MCF 10A (cell line): ENCODE measurements at regions not wholly inside any gene's neighbourhood (a gene's known extent, or its start where the extent isn't known, plus 50 kb on each side); places are given as distances from the start of the nearest gene placed in this dataset.

ENCODE experiments used
- BruUV-seq: library from RNA; stranded (reverse); fragments of 400-500 nt; replicated peaks from 2 replicates; lab custom pipeline; 2021; lab: Mats Ljungman, UMichigan
- CTCF ChIA-PET: fragments of 300-600 bp; sonication (Branson Sonifier 250); formaldehyde crosslinking; extraction: SDS; loops from one replicate; lab custom pipeline; 2021; ENCODE audit warnings: antibody characterized with exemption, inconsistent platforms; lab: Yijun Ruan, JAX
- POLR2A ChIA-PET: fragments of 300-600, 350-650 bp; sonication (Branson Sonifier 250); formaldehyde crosslinking; extraction: SDS; loops from one replicate; lab custom pipeline; 2020; ENCODE audit warnings: antibody characterized with exemption, inconsistent platforms; lab: Yijun Ruan, JAX
- DNase-seq: peaks from one replicate; pipeline ENCODE4 v3.0.0-alpha.2; 2018; ENCODE audit not compliant: unreplicated experiment
- H3K27ac Mint-ChIP-seq: one replicate; pipeline ENCODE4 v1.8.0; 2022; ENCODE audit warnings: mild to moderate bottlenecking, low read depth, mixed read lengths; ENCODE audit not compliant: unreplicated experiment
- H3K27me3 Mint-ChIP-seq: one replicate; pipeline ENCODE4 v1.8.0; 2022; ENCODE audit warnings: mixed read lengths; ENCODE audit not compliant: insufficient read depth, unreplicated experiment
- H3K36me3 Mint-ChIP-seq: one replicate; pipeline ENCODE4 v1.8.0; 2022; ENCODE audit warnings: mild to moderate bottlenecking, moderate library complexity, mixed read lengths; ENCODE audit not compliant: insufficient read depth, unreplicated experiment
- H3K4me1 Mint-ChIP-seq: one replicate; pipeline ENCODE4 v1.8.0; 2022; ENCODE audit warnings: mixed read lengths; ENCODE audit not compliant: insufficient read depth, unreplicated experiment
- H3K4me3 Mint-ChIP-seq: one replicate; pipeline ENCODE4 v1.8.0; 2022; ENCODE audit warnings: mild to moderate bottlenecking, moderate library complexity, mixed read lengths; ENCODE audit not compliant: unreplicated experiment
- H3K9me3 Mint-ChIP-seq: one replicate; pipeline ENCODE4 v1.8.0; 2022; ENCODE audit warnings: mixed read lengths; ENCODE audit not compliant: unreplicated experiment
- intact Hi-C: fragments of 100-400 bp; cut with micrococcal nuclease; formaldehyde crosslinking; loops from 2 replicates; pipeline ENCODE4 v1.14.1; 2022
- TF ChIP-seq, protein P1 (sequence below): fragments of 200-600 bp; IDR thresholded peaks from one replicate; pipeline ENCODE4 v1.8.0; 2022; ENCODE audit warnings: antibody characterized with exemption, mild to moderate bottlenecking; ENCODE audit not compliant: unreplicated experiment

- Mint-ChIP-seq H3K4me3 (no peak overlapping the region), H3K36me3 (no peaks in the 10 kb centered on the region), H3K9me3 (no peaks in the 10 kb centered on the region), H3K4me1 (no peaks in the 10 kb centered on the region), H3K27me3 (peaks cover 88% of the 10 kb centered on the region), H3K27ac (no peak overlapping the region)
- BruUV-seq = no TSS peak
- intact Hi-C loops = no loop called here
- CTCF ChIA-PET = interaction anchor here (0.6 kb wide), 1 partner anchor 24 kb away, joined by 3 read pairs; no protein-coding TSS in a partner anchor
- POLR2A ChIA-PET = no interaction called here
- DNase-seq = no peak
- TF ChIP-seq, protein P1, sequence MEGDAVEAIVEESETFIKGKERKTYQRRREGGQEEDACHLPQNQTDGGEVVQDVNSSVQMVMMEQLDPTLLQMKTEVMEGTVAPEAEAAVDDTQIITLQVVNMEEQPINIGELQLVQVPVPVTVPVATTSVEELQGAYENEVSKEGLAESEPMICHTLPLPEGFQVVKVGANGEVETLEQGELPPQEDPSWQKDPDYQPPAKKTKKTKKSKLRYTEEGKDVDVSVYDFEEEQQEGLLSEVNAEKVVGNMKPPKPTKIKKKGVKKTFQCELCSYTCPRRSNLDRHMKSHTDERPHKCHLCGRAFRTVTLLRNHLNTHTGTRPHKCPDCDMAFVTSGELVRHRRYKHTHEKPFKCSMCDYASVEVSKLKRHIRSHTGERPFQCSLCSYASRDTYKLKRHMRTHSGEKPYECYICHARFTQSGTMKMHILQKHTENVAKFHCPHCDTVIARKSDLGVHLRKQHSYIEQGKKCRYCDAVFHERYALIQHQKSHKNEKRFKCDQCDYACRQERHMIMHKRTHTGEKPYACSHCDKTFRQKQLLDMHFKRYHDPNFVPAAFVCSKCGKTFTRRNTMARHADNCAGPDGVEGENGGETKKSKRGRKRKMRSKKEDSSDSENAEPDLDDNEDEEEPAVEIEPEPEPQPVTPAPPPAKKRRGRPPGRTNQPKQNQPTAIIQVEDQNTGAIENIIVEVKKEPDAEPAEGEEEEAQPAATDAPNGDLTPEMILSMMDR = no peak
Measured at GRCh38 chr7:79951415-79951814, 183.2 kb upstream of the GNAI1 start.

GRCh38 chr7:79949778-79950177, 184.9 kb upstream of the GNAI1 start:
- Mint-ChIP-seq H3K4me1 (no peaks in the 10 kb centered on the region), H3K27me3 (peaks cover 87% of the 10 kb centered on the region), H3K9me3 (no peaks in the 10 kb centered on the region), H3K36me3 (no peaks in the 10 kb centered on the region), H3K27ac (no peak overlapping the region), H3K4me3 (no peak overlapping the region)
- no peak for DNase-seq
- TF ChIP-seq, protein P1 = no peak
- POLR2A ChIA-PET = no interaction called here
- no TSS peak for BruUV-seq
- CTCF ChIA-PET = no interaction called here
- intact Hi-C loops = no loop called here

DNA sequence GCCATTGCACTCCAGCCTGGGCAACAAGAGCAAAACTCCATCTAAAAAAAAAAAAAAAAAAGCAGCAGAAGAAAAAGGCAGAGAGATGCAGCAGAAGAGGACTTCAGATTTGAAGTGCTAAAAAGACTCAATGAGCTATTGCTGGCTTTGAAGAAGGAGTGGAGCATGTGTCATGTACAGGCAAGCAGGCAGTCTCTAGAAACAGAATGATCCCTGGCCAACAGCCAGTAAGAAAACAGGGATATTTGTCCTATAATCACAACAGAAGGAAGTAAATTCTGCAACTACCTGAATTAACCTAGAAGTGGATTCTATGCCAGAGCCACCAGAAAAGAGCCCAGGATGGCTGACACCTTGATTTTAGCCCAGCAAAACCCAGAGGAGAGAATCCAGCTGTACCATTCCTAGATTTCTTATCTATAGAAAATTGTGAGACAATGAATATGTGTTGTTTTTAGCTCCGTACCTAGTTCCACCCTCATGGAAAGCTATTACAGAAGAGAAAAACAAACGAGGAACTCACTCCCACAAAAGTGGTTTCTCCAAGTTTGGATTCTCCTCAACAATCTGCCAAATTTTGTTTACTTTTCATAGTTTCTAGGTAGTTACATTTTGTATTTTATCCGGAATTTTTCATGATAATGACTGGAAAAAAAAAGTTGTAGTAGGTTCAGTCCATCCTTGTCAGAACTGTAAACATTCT, 198.2 kb upstream of the GNAI1 start:
- intact Hi-C loops = no loop called here
- H3K9me3 Mint-ChIP-seq = no peaks in the 10 kb centered on the region

DNA sequence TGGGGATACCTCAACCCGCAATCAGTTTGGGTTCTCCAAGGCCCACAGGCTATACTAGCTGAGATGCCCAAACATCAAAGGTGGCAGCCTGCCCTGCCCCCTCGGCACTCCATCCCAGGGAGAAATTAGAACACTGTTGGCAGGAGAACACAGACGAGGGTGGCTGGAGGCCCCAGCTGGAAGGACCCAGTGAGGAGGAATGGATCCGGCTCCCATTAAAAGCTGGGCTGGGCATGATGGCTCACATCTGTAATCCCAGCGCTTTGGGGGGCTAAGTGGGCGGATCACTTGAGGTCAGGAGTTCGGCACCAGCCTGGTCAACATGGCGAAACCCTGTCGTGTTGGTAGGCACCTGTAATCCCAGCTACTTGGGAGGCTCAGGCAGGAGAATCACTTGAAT, 199.9 kb upstream of the GNAI1 start:
- H3K36me3 Mint-ChIP-seq = no peaks in the 10 kb centered on the region
- intact Hi-C loops = no loop called here
- TF ChIP-seq, protein P1 = no peak
- H3K27me3 Mint-ChIP-seq = peaks cover 75% of the 10 kb centered on the region
- H3K4me1 Mint-ChIP-seq = no peaks in the 10 kb centered on the region
- H3K27ac Mint-ChIP-seq = no peak overlapping the region
- ChIA-PET POLR2A (no interaction called here), CTCF (no interaction called here)
- DNase-seq = no peak
- H3K9me3 Mint-ChIP-seq = no peaks in the 10 kb centered on the region
- no TSS peak for BruUV-seq
- no peak overlapping the region for H3K4me3 Mint-ChIP-seq

More for the DNA sequence above, 198.2 kb upstream of the GNAI1 start:
- no peak overlapping the region for H3K4me3 Mint-ChIP-seq
- TF ChIP-seq, protein P1 = no peak
- peaks cover 63% of the 10 kb centered on the region for H3K27me3 Mint-ChIP-seq
- CTCF ChIA-PET = no interaction called here
- H3K27ac Mint-ChIP-seq = no peak overlapping the region
- POLR2A ChIA-PET = no interaction called here
- no peaks in the 10 kb centered on the region for H3K4me1 Mint-ChIP-seq
- DNase-seq = no peak
- H3K36me3 Mint-ChIP-seq = no peaks in the 10 kb centered on the region
- no TSS peak for BruUV-seq
